Central memory CD8-positive, alpha-beta T cell (primary cell): ENCODE measurements at regions not wholly inside any gene's neighbourhood (a gene's known extent, or its start where the extent isn't known, plus 50 kb on each side); places are given as distances from the start of the nearest gene placed in this dataset.

Experiments used
- ATAC-seq: fragments of 150-1000 bp; cut with Tn5 transposase; replicated peaks from 2 replicates; pipeline ENCODE4 v1.10.0; 2022; ENCODE audit warnings: mild to moderate bottlenecking, moderate FRiP score, moderate number of reproducible peaks; ENCODE audit not compliant: poor library complexity, severe bottlenecking; ENCODE audit errors: extremely low read depth
- DNase-seq, 2 donors: peaks; one replicate each; pipeline ENCODE4 v3.0.0; 2021; ENCODE audit warnings: low spot score in 2 of 2
- H3K27ac Mint-ChIP-seq: one replicate; pipeline ENCODE4 v1.8.0; 2022; ENCODE audit warnings: low read depth, mild to moderate bottlenecking, moderate library complexity, mixed read lengths
- H3K27me3 Mint-ChIP-seq: one replicate; pipeline ENCODE4 v1.8.0; 2022; ENCODE audit warnings: mixed read lengths
- H3K36me3 Mint-ChIP-seq: one replicate; pipeline ENCODE4 v1.8.0; 2022; ENCODE audit warnings: mild to moderate bottlenecking, moderate library complexity, mixed read lengths; ENCODE audit not compliant: insufficient read depth
- H3K4me1 Mint-ChIP-seq: one replicate; pipeline ENCODE4 v1.8.0; 2022; ENCODE audit warnings: mixed read lengths
- H3K4me3 Mint-ChIP-seq: one replicate; pipeline ENCODE4 v1.8.0; 2022; ENCODE audit warnings: mild to moderate bottlenecking, moderate library complexity, mixed read lengths
- H3K9me3 Mint-ChIP-seq: one replicate; pipeline ENCODE4 v1.8.0; 2022; ENCODE audit warnings: mixed read lengths

- H3K4me1 Mint-ChIP-seq = no peaks in the 10 kb centered on the region
- no peak overlapping the region for H3K27ac Mint-ChIP-seq
Observed at GRCh38 chr1:235022981-235023710, 105.5 kb downstream of the TOMM20 start.

DNA sequence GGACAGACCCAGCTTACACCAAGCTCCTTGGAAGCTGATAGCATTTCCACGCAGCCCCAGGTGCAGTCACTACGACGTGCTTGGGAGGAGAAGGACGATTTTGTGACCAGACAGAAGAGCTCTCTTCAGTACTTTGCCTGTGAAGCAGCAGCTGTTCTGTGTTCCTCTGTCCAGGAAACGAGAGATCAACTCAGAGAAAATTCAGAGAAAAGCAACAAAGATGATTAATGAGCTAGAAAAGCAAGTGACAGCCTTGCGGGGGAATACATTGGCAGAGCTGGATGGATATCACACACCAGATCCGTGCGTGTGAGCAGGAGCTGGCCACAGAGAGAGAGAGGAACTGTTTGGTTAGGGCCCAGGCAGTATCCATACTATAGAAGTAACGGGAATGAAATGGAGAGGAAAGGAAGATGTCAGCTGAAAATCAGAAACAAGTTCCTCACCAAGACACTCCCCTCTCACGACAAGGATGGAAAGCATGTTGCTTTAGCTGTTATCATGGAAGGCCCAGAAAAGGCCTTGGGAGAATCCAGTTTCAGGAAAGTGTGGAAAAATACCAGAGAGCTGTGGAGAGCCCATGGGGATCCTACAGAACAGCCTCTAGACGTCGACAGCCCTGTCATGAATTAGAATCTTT, 106.2 kb downstream of the TOMM20 start:
- H3K27ac Mint-ChIP-seq = no peak overlapping the region
- peaks cover 2% of the 10 kb centered on the region for H3K36me3 Mint-ChIP-seq
- ATAC-seq = no peak
- no peaks in the 10 kb centered on the region for H3K27me3 Mint-ChIP-seq
- no peak for DNase-seq
- no peaks in the 10 kb centered on the region for H3K4me1 Mint-ChIP-seq
- no peaks in the 10 kb centered on the region for H3K9me3 Mint-ChIP-seq
- no peak overlapping the region for H3K4me3 Mint-ChIP-seq

More at GRCh38 chr1:235022981-235023710, 105.5 kb downstream of the TOMM20 start:
- H3K4me3 Mint-ChIP-seq = no peak overlapping the region
- no peaks in the 10 kb centered on the region for H3K27me3 Mint-ChIP-seq
- ATAC-seq = no peak
- no peaks in the 10 kb centered on the region for H3K9me3 Mint-ChIP-seq
- H3K36me3 Mint-ChIP-seq = peaks cover 2% of the 10 kb centered on the region
- no peak for DNase-seq

- H3K4me1 Mint-ChIP-seq = no peaks in the 10 kb centered on the region
- H3K27ac Mint-ChIP-seq = no peak overlapping the region
Observed at GRCh38 chr1:235021815-235022214, 106.8 kb downstream of the TOMM20 start.

DNA sequence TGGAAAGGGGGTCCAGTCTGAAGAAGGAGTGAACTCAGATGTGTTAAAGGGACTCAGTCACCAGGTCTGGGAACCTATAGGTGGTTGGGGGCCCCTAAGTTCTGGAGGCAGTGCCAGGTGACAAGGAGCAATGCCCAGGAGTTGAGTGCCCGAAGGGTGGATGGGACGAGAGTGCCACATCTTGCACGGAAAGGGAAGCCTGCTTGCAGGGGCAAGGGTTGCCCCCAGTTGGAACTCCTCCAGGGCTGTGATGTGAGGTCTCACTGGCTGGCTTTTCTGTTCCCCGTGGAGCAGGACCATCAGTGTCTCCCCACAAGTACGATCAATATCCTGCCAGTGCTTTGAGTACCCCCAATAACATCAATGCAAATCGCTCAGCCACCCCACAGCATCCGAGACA, 107.3 kb downstream of the TOMM20 start:
- H3K4me3 Mint-ChIP-seq = no peak overlapping the region
- no peaks in the 10 kb centered on the region for H3K4me1 Mint-ChIP-seq
- no peaks in the 10 kb centered on the region for H3K9me3 Mint-ChIP-seq
- H3K27ac Mint-ChIP-seq = no peak overlapping the region
- no peaks in the 10 kb centered on the region for H3K27me3 Mint-ChIP-seq
- no peaks in the 10 kb centered on the region for H3K36me3 Mint-ChIP-seq
- ATAC-seq = no peak
- DNase-seq = no peak

More at GRCh38 chr1:235021815-235022214, 106.8 kb downstream of the TOMM20 start:
- ATAC-seq (no peak), DNase-seq (no peak)
- Mint-ChIP-seq H3K4me3 (no peak overlapping the region), H3K27me3 (no peaks in the 10 kb centered on the region), H3K9me3 (no peaks in the 10 kb centered on the region), H3K36me3 (peaks cover 1% of the 10 kb centered on the region)

- H3K4me1 Mint-ChIP-seq = peaks cover 7% of the 10 kb centered on the region
- H3K4me3 Mint-ChIP-seq = no peak overlapping the region
- H3K9me3 Mint-ChIP-seq = no peaks in the 10 kb centered on the region
- ATAC-seq (no peak), DNase-seq (no peak)
- no peaks in the 10 kb centered on the region for H3K27me3 Mint-ChIP-seq
- H3K36me3 Mint-ChIP-seq = no peaks in the 10 kb centered on the region
- no peak overlapping the region for H3K27ac Mint-ChIP-seq
Observed at GRCh38 chr1:235019961-235020360, 108.7 kb downstream of the TOMM20 start.

- Mint-ChIP-seq H3K4me1 (peaks cover 12% of the 10 kb centered on the region), H3K9me3 (no peaks in the 10 kb centered on the region), H3K4me3 (no peak overlapping the region), H3K27me3 (no peaks in the 10 kb centered on the region), H3K36me3 (no peaks in the 10 kb centered on the region), H3K27ac (no peak overlapping the region)
- DNase-seq (no peak), ATAC-seq (no peak)
Observed at GRCh38 chr1:235019471-235019870, 109.2 kb downstream of the TOMM20 start.

DNA sequence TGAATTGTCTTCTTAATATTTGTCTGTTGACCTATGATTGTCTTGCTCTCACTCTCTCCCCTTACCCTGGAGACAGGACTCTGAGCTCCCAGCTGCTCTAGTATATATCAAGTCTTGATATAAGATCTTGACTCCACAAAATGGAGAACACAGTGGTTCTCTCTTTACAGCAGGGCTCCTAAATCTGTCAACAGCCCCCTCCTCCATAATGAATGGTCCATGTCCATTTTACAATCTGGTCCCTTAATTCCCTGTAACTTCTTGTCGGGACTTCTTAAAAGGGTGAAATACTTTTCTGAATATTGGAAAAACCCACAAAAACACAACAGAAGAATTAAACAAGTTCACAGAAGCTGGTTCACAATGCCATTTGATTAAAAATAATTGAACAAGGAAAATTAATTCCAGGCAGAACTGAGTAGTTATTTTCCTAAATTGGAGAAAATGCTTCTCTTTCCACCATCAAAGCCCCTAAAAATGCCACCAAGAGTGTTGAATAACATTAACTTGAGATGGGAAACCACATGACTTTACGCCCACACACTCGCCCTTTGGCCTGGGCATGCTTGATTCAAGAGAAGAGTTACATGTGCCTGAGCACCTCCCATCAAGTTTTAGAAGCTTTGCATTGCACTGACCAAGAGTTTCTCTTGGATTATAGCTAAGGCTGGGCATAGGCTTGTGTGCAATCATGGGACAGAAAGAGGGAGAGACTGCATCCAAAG, 109.8 kb downstream of the TOMM20 start:
- peaks cover 16% of the 10 kb centered on the region for H3K4me1 Mint-ChIP-seq
- H3K27me3 Mint-ChIP-seq = no peaks in the 10 kb centered on the region
- DNase-seq = no peak
- ATAC-seq = no peak
- H3K27ac Mint-ChIP-seq = no peak overlapping the region
- H3K9me3 Mint-ChIP-seq = no peaks in the 10 kb centered on the region
- H3K4me3 Mint-ChIP-seq = no peak overlapping the region
- no peaks in the 10 kb centered on the region for H3K36me3 Mint-ChIP-seq

- H3K27me3 Mint-ChIP-seq = no peaks in the 10 kb centered on the region
- H3K4me3 Mint-ChIP-seq = no peak overlapping the region
- no peak overlapping the region for H3K27ac Mint-ChIP-seq
- DNase-seq = no peak
- peaks cover 16% of the 10 kb centered on the region for H3K4me1 Mint-ChIP-seq
- no peaks in the 10 kb centered on the region for H3K9me3 Mint-ChIP-seq
- no peak for ATAC-seq
- no peaks in the 10 kb centered on the region for H3K36me3 Mint-ChIP-seq
Observed at GRCh38 chr1:235018161-235018560, 110.5 kb downstream of the TOMM20 start.

DNA sequence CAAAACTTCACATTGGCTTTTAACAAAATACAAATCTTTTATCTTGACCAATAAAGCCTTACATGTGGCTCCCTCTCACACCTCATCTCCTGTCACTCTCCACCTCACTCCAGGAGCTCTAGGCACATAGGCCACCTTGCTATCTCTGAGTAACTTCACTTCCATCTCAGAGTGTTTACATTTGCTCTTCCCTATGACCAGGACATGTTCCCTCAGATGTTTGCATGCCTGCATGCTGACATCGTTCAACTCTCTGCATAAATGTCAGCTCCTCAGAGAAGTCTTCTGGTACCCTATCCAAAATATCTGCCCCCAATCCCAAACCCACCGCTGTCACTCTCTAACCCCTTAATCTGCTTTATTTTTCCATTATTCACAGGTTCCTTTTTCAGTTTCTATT, 110.9 kb downstream of the TOMM20 start:
- H3K36me3 Mint-ChIP-seq = no peaks in the 10 kb centered on the region
- no peak for DNase-seq
- no peak for ATAC-seq
- no peaks in the 10 kb centered on the region for H3K9me3 Mint-ChIP-seq
- H3K27me3 Mint-ChIP-seq = no peaks in the 10 kb centered on the region
- H3K27ac Mint-ChIP-seq = no peak overlapping the region
- peaks cover 16% of the 10 kb centered on the region for H3K4me1 Mint-ChIP-seq
- H3K4me3 Mint-ChIP-seq = no peak overlapping the region

DNA sequence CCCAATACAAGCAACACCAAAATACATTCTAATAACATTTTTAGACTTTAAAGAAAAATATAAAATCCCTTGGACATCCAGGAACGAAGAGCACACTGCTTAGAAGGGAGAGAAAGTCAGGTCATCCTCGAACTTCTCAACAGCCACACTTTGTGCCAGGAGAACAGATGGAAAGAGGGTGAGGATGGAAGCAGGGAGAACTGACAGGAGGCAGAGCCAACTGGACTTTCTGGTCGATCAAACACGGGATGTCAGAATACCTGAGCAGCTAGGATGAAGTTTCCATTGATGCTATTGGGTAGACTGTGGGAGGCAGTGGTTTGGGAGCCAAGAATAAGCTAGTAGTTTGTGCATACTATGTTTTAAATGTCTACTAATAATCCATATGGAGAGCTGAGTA, 111.4 kb downstream of the TOMM20 start:
- Mint-ChIP-seq H3K36me3 (peaks cover 4% of the 10 kb centered on the region), H3K9me3 (no peaks in the 10 kb centered on the region), H3K4me3 (no peak overlapping the region), H3K4me1 (peaks cover 21% of the 10 kb centered on the region), H3K27me3 (no peaks in the 10 kb centered on the region), H3K27ac (no peak overlapping the region)
- ATAC-seq = no peak
- DNase-seq = no peak

- Mint-ChIP-seq H3K27me3 (no peaks in the 10 kb centered on the region), H3K4me3 (no peak overlapping the region), H3K27ac (peak overlapping the region; percentile 7), H3K36me3 (peaks cover 11% of the 10 kb centered on the region), H3K9me3 (no peaks in the 10 kb centered on the region), H3K4me1 (peaks cover 38% of the 10 kb centered on the region)
- DNase-seq (no peak), ATAC-seq (no peak)
Observed at GRCh38 chr1:235015291-235015985, 113.2 kb downstream of the TOMM20 start.

DNA sequence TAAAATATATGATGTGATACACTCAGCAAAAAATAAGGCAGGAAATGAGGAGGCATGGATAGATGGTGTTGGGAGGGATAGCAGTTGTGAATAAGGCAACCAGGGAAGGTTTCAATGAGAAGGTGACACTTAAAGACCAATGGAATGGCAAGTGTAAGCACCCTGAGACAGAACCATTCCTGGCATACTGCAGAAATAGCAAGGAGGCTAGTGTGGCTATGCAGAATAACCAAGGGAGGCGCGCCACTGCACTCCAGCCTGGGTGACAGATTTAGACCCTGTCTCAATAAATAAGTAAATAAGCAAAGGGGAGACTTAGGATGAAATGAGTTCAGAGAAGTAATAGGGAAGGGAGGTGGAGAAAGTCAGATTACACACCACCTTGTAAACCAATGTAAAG, 113.9 kb downstream of the TOMM20 start:
- Mint-ChIP-seq H3K4me1 (peaks cover 41% of the 10 kb centered on the region), H3K27me3 (no peaks in the 10 kb centered on the region), H3K9me3 (no peaks in the 10 kb centered on the region), H3K4me3 (no peak overlapping the region), H3K36me3 (peaks cover 11% of the 10 kb centered on the region), H3K27ac (peak overlapping the region; percentile 87)
- no peak for DNase-seq
- no peak for ATAC-seq
